Stimulated activated naive CD8-positive, alpha-beta T cell treated with anti-CD3 and anti-CD28 coated beads, Interleukin-15, amount 100 ng/mL, for 72 hours (primary cell): ENCODE measurements at regions not wholly inside any gene's neighbourhood (a gene's known extent, or its start where the extent isn't known, plus 50 kb on each side); places are given as distances from the start of the nearest gene placed in this dataset.

Source experiments
- ATAC-seq: fragments of 150-1000 bp; cut with Tn5 transposase; 2 replicates; pipeline ENCODE4 v1.10.0; 2021; ENCODE audit warnings: mild to moderate bottlenecking, moderate library complexity
- DNase-seq, 2 donors: peaks; one replicate each; pipeline ENCODE4 v3.0.0; 2021 to 2022
- H3K27ac Mint-ChIP-seq, 2 donors: one replicate each; pipeline ENCODE4 v1.8.0; 2022; ENCODE audit warnings: mild to moderate bottlenecking in 2 of 2, mixed read lengths in 2 of 2, moderate library complexity in 2 of 2
- H3K27me3 Mint-ChIP-seq: one replicate; pipeline ENCODE4 v1.8.0; 2022; ENCODE audit warnings: mixed read lengths
- H3K4me1 Mint-ChIP-seq: one replicate; pipeline ENCODE4 v1.8.0; 2022; ENCODE audit warnings: mild to moderate bottlenecking, mixed read lengths
- H3K4me3 Mint-ChIP-seq, 2 donors: one replicate each; pipeline ENCODE4 v1.8.0; 2022; ENCODE audit warnings: mild to moderate bottlenecking in 2 of 2, mixed read lengths in 2 of 2, moderate library complexity in 1 of 2
- H3K9me3 Mint-ChIP-seq, 2 donors: one replicate each; pipeline ENCODE4 v1.8.0; 2022; ENCODE audit warnings: mixed read lengths in 2 of 2

GRCh38 chr9:113796646-113797426 is 79.3 kb upstream of the ZNF618 start:
- ATAC-seq (no peak), DNase-seq (no peak)
- Mint-ChIP-seq H3K27me3 (peaks cover 7% of the 10 kb centered on the region), H3K27ac (no peak overlapping the region), H3K4me1 (no peaks in the 10 kb centered on the region), H3K4me3 (no peak overlapping the region), H3K9me3 (no peaks in the 10 kb centered on the region)

GRCh38 chr9:113798062-113799030 is 77.8 kb upstream of the ZNF618 start:
- no peak for ATAC-seq
- Mint-ChIP-seq H3K27me3 (peaks cover 7% of the 10 kb centered on the region), H3K4me1 (no peaks in the 10 kb centered on the region), H3K9me3 (no peaks in the 10 kb centered on the region), H3K4me3 (no peak overlapping the region), H3K27ac (no peak overlapping the region)
- no peak for DNase-seq

GRCh38 chr9:113800276-113800675 is 75.8 kb upstream of the ZNF618 start:
- Mint-ChIP-seq H3K9me3 (no peaks in the 10 kb centered on the region), H3K4me3 (no peak overlapping the region)
- ATAC-seq, result no peak

GRCh38 chr9:113803811-113804589 is 72.1 kb upstream of the ZNF618 start:
- Mint-ChIP-seq H3K27ac (no peak overlapping the region), H3K27me3 (peaks cover 21% of the 10 kb centered on the region), H3K4me1 (peaks cover 9% of the 10 kb centered on the region), H3K9me3 (no peaks in the 10 kb centered on the region), H3K4me3 (no peak overlapping the region)
- ATAC-seq, result no peak
- no peak for DNase-seq

More at GRCh38 chr9:113800276-113800675, 75.8 kb upstream of the ZNF618 start:
- Mint-ChIP-seq H3K4me1 (no peaks in the 10 kb centered on the region), H3K27ac (no peak overlapping the region), H3K27me3 (peaks cover 7% of the 10 kb centered on the region)
- no peak for DNase-seq

- no peak for ATAC-seq
- Mint-ChIP-seq H3K4me1 (peaks cover 9% of the 10 kb centered on the region), H3K9me3 (no peaks in the 10 kb centered on the region), H3K27me3 (peaks cover 32% of the 10 kb centered on the region), H3K4me3 (no peak overlapping the region), H3K27ac (no peak overlapping the region)
- no peak for DNase-seq
These were observed 70.5 kb upstream of the ZNF618 start for GRCh38 chr9:113805486-113806132.

- DNase-seq, result peak; percentile 28
- Mint-ChIP-seq H3K4me3 (no peak overlapping the region), H3K9me3 (no peaks in the 10 kb centered on the region), H3K27ac (no peak overlapping the region), H3K4me1 (peaks cover 9% of the 10 kb centered on the region), H3K27me3 (peaks cover 36% of the 10 kb centered on the region)
- ATAC-seq, result peak; percentile 45
These were observed 68.7 kb upstream of the ZNF618 start for GRCh38 chr9:113807173-113808061.

- Mint-ChIP-seq H3K9me3 (no peaks in the 10 kb centered on the region), H3K27me3 (peaks cover 44% of the 10 kb centered on the region), H3K27ac (no peak overlapping the region), H3K4me3 (no peak overlapping the region), H3K4me1 (peaks cover 9% of the 10 kb centered on the region)
- no peak for DNase-seq
- ATAC-seq, result no peak
These were observed 67.4 kb upstream of the ZNF618 start for GRCh38 chr9:113808391-113809358.

- Mint-ChIP-seq H3K4me1 (no peaks in the 10 kb centered on the region), H3K27me3 (peaks cover 38% of the 10 kb centered on the region), H3K27ac (no peak overlapping the region), H3K4me3 (no peak overlapping the region), H3K9me3 (no peaks in the 10 kb centered on the region)
- no peak for ATAC-seq
- no peak for DNase-seq
These were observed 58.9 kb upstream of the ZNF618 start for GRCh38 chr9:113817171-113817570.

- Mint-ChIP-seq H3K27me3 (peaks cover 28% of the 10 kb centered on the region), H3K4me3 (no peak overlapping the region), H3K4me1 (no peaks in the 10 kb centered on the region), H3K27ac (no peak overlapping the region), H3K9me3 (peaks cover 0 to 5% of the 10 kb centered on the region in 2 donors)
- DNase-seq (no peak), ATAC-seq (no peak)
These were observed 57.7 kb upstream of the ZNF618 start for GRCh38 chr9:113818391-113818790.

- ATAC-seq (no peak), DNase-seq (no peak)
- Mint-ChIP-seq H3K4me1 (no peaks in the 10 kb centered on the region), H3K27me3 (peaks cover 22% of the 10 kb centered on the region), H3K27ac (no peak overlapping the region), H3K9me3 (peaks cover 0 to 7% of the 10 kb centered on the region in 2 donors), H3K4me3 (no peak overlapping the region)
These were observed 53.8 kb upstream of the ZNF618 start for GRCh38 chr9:113822315-113822714.

- Mint-ChIP-seq H3K4me3 (no peak overlapping the region), H3K4me1 (no peaks in the 10 kb centered on the region), H3K27ac (no peak overlapping the region), H3K9me3 (peaks cover 7 to 13% of the 10 kb centered on the region in 2 donors), H3K27me3 (peaks cover 27% of the 10 kb centered on the region)
- DNase-seq, result no peak
- ATAC-seq, result no peak
These were observed 52.7 kb upstream of the ZNF618 start for GRCh38 chr9:113823421-113823820.
